GM21723 (cell line): ENCODE measurements at regions not wholly inside any gene's neighbourhood (a gene's known extent, or its start where the extent isn't known, plus 50 kb on each side); places are given as distances from the start of the nearest gene placed in this dataset.

Source experiments
- ATAC-seq: cut with Tn5 transposase; IDR thresholded peaks from one replicate; pipeline ENCODE4 v1.9.1; 2021; ENCODE audit warnings: mild to moderate bottlenecking, moderate library complexity; ENCODE audit not compliant: unreplicated experiment

DNA sequence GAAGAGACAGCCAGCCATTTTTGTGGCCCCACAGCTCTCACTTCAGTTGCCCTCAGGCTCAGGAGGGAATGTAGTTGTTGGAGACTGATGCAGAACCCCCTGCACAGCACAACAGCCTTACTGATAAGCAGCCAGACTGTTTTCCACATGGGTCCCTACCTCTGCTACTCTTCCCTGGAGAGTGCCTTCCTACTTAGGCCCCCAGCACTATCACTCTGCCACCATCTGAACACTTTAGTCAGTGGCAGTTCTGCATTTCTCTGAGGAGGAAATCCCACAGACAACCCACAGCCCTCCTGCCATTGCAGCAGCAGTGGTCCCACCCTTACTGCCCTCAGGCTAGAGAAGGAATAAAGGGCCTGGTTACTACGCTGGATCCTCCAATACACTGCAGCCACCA is 61.8 kb upstream of the PTPRD start:
- no peak for ATAC-seq

DNA sequence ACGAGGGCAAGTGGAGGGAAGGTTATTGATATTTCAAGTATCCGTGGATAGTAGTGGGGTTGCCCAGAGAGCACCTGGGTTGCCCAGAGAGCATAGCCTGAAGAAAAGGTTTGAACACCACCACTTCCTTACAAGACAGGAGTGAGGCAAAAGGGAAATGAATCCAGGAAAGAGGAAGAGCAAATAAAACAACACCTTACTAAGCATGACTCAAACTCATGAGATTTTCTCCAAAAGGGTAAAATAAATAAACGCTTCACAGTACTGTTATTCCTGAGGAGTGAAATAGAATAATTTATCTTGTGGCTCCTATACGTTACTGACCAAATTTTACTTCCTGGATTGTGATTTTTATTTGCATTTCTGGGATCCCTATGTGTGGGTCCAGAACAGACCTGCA is 65.2 kb upstream of the PTPRD start:
- no peak for ATAC-seq

DNA sequence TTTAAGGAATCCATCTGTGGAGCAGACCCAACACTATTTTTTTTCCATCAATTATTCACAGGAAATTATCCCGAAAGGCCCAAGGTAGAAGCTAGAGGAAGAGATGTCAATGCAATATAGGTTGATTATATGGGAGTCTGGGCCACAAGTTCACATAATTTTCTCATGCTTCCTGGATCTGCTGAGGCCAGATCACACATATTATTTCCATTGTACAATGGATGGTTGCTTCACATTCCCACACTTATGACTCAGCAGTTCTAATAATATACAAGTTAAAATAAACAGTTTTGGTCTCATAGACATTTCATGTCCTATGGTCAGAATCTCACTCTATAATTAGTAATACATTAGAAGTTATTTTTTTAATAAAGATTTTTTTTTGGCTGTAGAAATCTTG is 66.0 kb upstream of the PTPRD start:
- ATAC-seq: no peak

DNA sequence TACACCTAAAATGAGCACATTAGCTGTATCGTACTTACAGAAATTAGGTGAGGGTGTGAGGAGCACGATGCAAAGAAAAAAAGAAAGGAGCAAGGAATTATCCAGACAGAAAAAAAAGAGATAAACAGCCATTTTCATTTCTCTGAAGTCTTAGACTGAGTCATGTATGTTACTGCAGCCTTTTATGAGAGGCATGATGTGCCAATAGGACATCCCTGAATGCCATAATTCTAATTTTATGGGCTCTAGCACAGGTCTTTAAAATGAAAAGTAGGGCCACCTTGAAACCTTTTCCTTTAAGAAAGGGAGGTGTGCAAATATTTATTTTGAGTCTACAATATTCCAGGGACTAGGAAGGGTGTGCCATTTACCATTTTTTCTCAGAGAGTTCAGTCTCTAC is 74.1 kb upstream of the PTPRD start:
- no peak for ATAC-seq

DNA sequence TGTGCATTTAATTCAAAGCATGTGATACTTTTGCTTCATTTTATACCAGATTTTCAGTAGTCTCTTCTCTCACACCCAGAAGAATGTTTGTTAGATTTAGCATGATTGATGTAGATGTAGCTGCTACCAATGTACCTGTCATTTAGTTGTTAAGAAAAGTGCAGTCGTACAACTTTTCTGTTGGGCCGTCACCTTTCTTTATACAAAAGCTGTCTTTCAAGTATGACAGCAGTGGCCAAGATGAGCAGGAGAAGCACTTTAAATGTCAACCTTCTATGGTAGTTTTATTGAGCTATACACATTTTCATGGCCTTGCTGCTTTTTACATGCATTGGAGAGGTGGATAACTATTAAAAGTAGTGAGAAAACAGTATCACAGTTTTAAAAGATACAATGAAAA is 77.7 kb upstream of the PTPRD start:
- no peak for ATAC-seq

DNA sequence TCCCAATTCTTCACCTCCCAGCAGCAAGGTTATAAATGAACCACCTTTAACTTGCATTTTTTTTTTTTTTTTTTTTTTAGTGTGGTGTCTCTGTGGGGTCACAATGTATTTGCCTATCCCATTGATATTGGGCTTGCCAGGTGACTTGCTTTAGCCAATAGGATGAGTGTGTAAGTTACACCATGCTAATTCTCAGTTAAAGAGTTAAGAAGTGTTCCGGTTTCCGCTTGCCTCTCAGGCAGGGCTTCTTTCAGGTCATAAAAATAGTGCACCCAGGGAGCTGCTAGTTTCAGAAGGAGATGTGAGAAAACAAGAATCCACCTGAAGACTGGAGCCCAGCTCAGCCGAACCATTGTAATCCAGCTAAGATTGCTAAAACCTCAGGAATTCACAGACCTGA is 84.2 kb upstream of the PTPRD start:
- no peak for ATAC-seq

DNA sequence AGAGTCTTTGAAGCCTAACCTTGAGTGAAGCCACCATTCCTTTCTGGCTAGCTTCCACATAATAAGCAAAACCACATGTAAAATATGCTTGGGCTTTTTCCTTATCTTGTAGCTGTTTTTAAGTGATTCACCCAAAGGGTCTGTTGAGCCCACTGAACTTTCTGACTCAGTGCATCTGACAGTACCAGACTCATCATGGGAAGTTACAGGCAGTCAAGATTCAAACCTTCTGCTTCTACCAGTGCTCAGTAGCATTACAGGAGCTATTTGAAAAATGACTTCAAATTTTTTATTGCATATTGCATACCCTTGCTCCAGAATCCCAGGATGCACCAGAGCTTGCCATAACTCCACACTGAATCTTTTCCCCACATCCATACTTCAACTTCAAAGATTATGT is 87.5 kb upstream of the PTPRD start:
- no peak for ATAC-seq

DNA sequence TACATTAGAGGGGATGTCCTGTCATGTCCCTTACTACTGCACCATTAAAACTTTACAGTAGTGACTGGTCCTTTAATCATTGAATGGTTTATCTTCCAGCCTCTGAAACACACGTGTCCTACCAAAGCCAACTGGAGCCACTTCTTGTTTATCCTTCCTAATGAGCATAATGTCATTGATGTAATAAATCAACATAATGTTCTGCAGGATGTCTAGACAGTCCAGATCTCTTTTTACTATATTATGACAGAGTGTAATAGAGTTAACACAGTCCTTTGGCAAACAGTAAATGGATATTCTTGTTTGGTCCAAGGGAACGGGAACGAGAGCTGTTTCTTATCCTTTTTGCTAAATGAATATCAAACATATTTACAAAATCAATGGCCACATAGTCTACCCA is 88.1 kb upstream of the PTPRD start:
- ATAC-seq: no peak

DNA sequence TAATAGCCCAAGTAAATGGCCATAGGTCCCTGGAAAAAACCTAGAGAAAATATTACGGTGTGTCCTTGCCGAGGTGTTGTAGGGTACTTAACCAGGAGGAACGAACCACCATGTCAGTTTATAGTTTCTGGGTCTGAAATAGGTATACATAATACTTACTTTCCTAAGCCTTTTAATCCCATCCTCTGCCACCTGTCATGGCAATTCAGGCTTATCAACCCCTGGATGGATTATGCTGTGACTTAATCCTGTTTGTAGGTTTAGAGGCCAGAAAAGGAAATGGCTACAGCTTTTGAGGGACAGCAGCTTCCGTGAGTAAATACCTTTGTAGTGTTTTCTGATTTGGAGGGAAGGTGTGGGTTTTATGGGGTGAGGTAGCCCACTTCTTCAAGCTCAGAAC is 89.1 kb upstream of the PTPRD start:
- no peak for ATAC-seq

DNA sequence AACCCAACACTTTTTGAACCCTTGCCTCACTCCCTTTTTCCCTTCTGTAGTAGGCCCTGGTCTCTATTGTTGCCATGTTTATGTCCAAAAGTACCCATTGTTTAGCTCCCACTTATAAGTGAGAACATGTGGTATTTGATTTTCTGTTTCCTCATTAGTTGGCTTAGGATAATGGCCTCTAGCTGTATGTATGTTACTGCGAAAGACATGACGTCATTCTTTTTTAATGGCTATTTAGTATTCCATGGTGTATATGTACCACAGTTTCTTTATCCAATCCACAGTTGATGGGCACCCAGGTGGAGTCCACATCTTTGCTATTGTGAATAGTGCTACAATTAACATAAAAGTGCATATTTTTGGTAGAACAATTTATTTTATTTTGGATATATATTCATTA is 90.3 kb upstream of the PTPRD start:
- no peak for ATAC-seq

DNA sequence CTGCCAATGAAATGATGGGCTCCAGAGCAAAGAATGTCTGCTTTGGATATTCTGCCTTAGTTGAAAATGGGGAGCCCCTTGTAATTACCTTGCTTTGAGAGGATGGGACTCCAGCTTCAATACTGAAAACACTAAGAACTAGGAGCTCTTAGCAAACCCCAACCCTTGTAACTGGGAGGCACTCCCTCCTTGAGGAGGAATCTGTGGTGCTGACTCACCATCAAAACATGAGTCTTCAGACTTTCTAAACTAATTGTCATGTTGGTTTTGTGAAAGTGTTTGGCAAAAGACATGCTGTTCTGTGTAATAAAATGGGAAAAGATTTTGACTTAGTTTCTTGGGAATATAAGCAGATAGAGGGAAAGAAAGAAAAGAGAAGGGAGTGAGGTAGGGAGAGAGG is 91.9 kb upstream of the PTPRD start:
- no peak for ATAC-seq

DNA sequence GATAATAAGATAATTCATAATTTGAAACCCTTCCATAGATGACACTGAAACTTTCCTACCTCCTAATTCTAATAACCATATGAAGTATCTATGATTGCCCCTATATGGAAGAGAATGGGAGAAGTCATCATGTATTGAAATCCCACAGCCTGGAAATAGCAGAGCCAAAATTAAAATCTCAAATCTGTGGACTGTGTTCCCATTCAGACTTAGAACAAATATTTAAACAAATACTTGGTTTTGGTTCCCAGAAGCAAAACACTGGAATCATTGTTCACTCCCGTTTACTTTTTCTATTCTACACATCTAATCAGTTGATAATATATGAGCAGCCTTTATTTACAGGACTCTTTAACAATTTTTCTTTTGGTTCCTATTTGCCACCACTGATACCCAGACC is 92.6 kb upstream of the PTPRD start:
- ATAC-seq: no peak

DNA sequence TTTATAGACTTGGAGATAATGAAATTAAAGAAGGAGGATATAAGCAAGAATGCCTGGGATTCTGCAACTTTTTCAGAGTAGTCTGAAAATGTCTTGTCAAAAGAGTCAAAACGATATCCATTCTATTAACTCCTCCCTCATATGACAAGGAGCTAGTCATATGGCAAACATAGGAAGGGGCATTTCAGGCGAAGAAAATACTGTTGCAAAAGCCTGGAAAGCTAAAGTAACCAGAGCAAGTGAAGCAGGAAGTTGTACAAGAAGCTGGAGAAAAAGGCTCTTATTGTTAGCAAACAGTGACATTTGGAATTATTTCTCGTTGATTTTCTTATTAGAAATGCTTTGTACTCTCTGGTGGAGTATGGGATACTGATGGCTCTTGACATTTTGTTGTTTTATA is 94.0 kb upstream of the PTPRD start:
- no peak for ATAC-seq

DNA sequence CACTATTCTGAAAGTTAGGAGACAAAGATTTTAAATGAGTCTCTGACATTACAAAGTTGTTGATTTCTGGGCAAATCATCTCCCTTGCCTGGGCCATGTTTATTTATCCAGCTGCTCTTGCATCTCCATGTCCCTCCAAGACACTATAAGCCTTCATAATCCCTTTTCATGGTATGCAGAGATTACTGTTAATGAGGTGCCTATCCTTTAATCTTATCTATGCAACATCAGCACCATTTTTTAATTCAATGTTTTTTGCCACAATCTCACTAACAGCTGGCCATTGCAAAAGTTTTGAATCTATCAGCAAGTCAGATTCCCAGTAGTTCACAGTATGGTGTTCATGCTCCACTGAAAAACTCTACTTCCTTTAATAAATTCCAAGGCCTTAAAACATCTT is 108.5 kb upstream of the PTPRD start:
- ATAC-seq: no peak

DNA sequence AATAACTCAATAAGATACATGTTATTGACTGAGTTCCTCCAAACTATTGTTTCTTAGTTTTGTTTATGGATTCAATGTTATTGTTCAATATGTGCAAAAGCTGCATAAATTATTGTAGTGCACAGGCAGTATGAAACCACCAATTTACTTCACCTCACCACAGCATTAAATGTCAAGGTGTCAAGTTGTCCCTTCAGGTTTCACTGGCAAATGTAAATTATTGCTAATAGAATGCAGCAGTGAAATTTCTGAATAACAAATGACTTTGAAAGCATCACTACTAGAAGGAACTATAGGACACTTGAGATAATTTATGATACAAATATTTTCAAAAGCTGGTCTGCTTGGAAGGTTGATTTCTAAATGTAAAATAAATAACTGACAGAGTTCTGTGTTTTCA is 116.4 kb upstream of the PTPRD start:
- no peak for ATAC-seq

DNA sequence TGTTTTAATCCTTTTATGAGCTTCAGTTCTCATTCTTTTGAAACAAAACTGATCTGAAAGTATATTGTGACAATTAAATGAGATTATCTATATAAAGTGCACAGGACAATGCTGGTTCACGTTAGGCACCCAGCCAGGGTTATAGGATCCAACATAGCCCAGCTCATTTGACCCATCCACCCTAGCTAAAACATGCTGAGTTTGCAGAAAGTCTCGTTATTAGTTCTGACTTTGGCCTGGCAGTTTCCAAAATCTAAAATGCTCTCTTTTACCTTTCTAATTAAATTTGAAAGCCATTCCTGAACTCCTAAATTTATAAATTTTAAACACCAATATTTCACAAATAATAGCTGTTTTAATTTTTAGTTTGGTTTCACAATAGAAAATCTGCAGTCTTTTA is 131.9 kb upstream of the PTPRD start:
- no peak for ATAC-seq

DNA sequence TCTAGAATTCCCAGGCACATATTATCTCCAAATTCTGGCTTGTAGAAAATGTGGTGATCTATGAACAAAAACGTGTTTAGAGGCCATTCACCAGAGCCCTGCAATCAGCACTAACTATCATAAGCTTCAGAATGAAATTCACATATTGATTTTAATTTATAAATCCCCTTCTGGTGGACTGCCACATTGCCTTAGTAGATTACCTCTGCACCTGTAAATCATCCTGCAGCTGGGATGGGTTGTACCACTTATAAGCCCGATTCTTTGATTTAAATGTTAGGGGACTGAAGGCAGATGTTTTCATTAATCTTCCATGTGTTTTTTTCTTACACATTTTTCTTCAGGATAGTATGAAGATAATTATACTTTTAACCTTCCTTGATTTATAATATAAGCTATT is 140.7 kb upstream of the PTPRD start:
- no peak for ATAC-seq

DNA sequence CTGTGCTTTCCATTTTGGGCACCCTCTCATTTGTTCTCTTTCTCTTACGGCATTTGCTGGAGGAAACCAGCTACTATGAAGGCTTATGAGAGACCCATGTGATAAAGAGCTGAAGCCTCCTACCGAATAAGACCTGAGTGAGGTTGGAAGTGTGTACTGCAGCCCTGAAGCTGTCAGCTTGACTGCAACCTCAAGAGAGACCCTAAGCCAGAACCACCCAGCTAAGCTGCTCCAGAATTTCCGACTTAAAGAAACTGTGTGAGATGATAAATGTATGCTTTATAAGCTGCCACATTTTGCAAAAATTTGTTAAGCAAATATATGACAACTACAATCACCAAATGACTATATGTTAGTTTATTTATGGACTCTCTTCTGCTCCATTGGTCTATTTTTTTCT is 151.7 kb upstream of the PTPRD start:
- no peak for ATAC-seq

DNA sequence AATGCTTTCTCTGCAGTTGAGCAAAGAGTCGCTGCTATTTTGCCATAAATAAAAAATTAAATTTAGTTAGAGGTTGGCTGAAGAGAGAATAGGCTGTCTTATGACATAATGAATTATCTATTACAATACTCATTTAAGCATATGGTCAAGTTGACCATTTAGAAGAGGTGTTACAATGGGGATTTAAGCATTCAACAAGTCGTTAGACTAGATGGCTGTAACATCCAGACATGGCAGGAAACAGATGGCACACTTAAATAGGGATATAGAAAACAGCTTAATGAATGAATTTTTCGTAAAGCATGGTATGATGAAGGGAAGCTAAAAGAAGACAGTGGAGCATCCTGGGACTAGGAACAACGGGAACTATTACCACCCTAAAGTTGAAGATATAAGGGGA is 160.3 kb upstream of the PTPRD start:
- ATAC-seq: no peak

DNA sequence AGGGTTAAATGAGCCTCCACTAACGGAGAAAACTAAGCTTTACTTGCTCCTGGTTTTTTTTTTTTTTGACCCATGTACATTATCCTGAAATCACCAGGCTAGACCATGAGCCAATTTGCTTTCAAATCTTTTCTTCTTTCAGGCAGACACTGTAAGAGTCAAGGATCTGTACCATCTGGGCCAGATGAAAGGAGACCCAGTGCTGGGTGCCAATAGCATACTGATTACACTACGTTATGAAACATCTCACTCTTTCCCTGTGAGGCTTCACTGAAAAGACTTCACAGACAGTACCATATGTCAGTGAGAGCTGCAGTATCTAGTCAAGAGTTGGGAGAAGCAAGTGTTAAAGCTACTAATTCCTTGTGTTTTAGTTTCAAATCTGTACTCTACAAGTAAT is 161.2 kb upstream of the PTPRD start:
- ATAC-seq: no peak

DNA sequence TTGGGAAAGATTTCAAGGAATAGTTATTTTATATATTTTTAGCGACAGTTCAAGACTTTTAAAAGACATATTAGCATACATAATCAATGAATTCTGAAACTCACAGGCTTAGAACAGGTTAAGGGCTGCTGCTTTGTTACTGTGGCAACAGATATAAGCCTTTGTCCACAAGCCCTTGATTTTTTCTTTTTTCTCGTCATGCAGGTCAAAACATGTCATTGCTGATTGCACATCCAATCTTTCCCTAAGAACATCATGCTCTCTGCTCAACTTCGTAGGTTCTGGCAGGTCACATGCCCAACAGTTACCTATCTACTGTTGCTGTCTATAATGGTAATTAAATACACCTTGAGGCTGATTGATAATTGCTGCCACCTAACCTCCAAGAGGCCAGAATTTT is 172.5 kb upstream of the PTPRD start:
- no peak for ATAC-seq

DNA sequence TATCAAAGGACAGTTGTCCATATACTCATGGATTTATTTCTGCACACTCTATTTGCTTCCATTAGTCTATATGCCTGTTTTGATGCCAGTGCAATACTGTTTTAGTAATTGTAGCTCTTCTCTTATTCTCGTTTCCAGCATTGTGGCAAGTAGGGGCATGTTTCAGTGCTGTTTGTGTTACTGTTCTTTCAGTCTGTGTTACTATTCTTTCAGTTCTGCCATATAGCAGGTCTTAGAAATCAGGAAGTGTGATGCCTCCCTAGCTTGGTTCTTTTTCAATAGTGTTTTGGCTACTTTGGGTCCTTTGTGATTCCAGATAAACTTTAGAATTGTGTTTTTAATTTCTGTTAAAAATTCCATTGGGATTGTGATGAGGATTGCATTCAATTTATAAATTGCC is 180.5 kb upstream of the PTPRD start:
- no peak for ATAC-seq

DNA sequence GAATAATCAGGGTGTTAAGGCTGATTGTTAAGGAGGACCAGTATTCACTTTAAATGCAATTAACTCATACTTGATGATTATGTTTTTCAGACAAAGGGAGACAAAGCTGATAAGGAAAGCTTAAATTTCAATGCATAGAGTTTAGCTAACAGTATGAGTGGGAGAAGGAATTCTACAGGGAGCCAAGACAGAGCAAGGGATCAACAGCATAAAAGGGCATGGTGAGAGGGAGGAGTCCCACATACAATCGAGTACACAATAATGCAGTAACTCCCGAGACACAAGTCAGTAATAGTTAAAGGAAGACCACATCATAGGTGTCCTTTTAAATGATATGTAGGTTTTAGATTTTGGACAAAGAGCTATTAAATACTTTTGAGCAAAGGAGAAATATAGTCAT is 191.7 kb upstream of the PTPRD start:
- no peak for ATAC-seq

DNA sequence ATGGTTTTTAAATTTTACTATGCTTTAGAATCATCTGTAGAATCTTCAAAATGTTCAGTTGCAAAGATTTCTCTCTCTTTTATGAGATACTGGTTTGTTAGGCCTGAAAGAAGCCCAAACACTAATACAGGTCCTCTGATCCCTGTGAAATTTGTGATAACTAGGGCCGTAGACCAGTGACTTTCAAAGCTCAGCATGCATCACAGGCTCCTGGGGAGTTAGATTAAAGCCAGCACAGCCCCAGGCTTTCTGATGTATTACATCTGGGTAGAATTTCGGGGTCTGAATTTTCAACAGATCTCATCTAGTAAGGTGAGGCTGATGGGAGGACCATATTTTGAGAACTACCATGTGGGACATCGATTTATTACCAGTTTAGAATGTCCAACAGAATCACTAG is 194.1 kb upstream of the PTPRD start:
- ATAC-seq: no peak
